ENCODE measurements at regions not wholly inside any gene's neighbourhood (a gene's known extent, or its start where the extent isn't known, plus 50 kb on each side); places are given as distances from the start of the nearest gene placed in this dataset.

- Histone ChIP-seq H3K4me3 (no peak overlapping the region), H3K9me3 (no peaks in the 10 kb centered on the region), H3K27me3 (no peaks in the 10 kb centered on the region), H3K4me1 (no peaks in the 10 kb centered on the region), H3K27ac (no peak overlapping the region), H3K36me3 (no peaks in the 10 kb centered on the region)
- WGBS, 2 donors (ENCODE audit: low coverage in 1 of 2), result 59 to 72% methylated on average over 2 of the region's 2 CpGs
- TF ChIP-seq POLR2AphosphoS5 (IDR thresholded peaks at IDR 0.05) (no peak), POLR2A (IDR thresholded peaks at IDR 0.05) (no peak), CTCF (IDR thresholded peaks at IDR 0.05) (no peak), EP300 (IDR thresholded peaks at IDR 0.05) (no peak)
- no peak for ATAC-seq
Measured at GRCh38 chr6:120545353-120545752, 788.9 kb downstream of the TBC1D32 start.

GRCh38 chr6:120534954-120535353 lies 799.3 kb downstream of the TBC1D32 start:
- TF ChIP-seq CTCF (IDR thresholded peaks at IDR 0.05) (no peak), POLR2AphosphoS5 (IDR thresholded peaks at IDR 0.05) (no peak), EP300 (IDR thresholded peaks at IDR 0.05) (no peak), POLR2A (IDR thresholded peaks at IDR 0.05) (no peak)
- no peak overlapping the region for H3K27ac ChIP-seq
- ATAC-seq, result no peak
- H3K4me1 ChIP-seq, result no peaks in the 10 kb centered on the region
- H3K36me3 ChIP-seq, result no peaks in the 10 kb centered on the region
- no peak overlapping the region for H3K4me3 ChIP-seq
- no peaks in the 10 kb centered on the region for H3K27me3 ChIP-seq
- H3K9me3 ChIP-seq, result peaks cover 0 to 10% (median 0%) of the 10 kb centered on the region in 3 donors

GRCh38 chr6:120526576-120526975 lies 807.7 kb downstream of the TBC1D32 start:
- no peak for TF ChIP-seq POLR2A (IDR thresholded peaks at IDR 0.05)
- no peak for TF ChIP-seq CTCF (IDR thresholded peaks at IDR 0.05)
- no peak for TF ChIP-seq POLR2AphosphoS5 (IDR thresholded peaks at IDR 0.05)
- no peak for TF ChIP-seq EP300 (IDR thresholded peaks at IDR 0.05)
- WGBS, 2 donors (ENCODE audit: low coverage in 1 of 2), result 56 to 78% methylated on average over 2 of the region's 2 CpGs
- H3K4me1 ChIP-seq, result no peaks in the 10 kb centered on the region
- no peak overlapping the region for H3K27ac ChIP-seq
- H3K4me3 ChIP-seq, result no peak overlapping the region
- H3K36me3 ChIP-seq, result no peaks in the 10 kb centered on the region
- H3K9me3 ChIP-seq, result no peaks in the 10 kb centered on the region
- no peaks in the 10 kb centered on the region for H3K27me3 ChIP-seq
- no peak for ATAC-seq

GRCh38 chr6:120514544-120514943 lies 819.7 kb downstream of the TBC1D32 start:
- H3K27me3 ChIP-seq, result no peaks in the 10 kb centered on the region
- H3K4me3 ChIP-seq, result no peak overlapping the region
- WGBS, 2 donors (ENCODE audit: low coverage in 1 of 2), result 60 to 86% methylated on average over 1 of the region's 1 CpG
- H3K4me1 ChIP-seq, result no peaks in the 10 kb centered on the region
- no peak for TF ChIP-seq CTCF (IDR thresholded peaks at IDR 0.05)
- TF ChIP-seq POLR2A (IDR thresholded peaks at IDR 0.05), result no peak
- TF ChIP-seq POLR2AphosphoS5 (IDR thresholded peaks at IDR 0.05), result no peak
- TF ChIP-seq EP300 (IDR thresholded peaks at IDR 0.05), result no peak
- H3K27ac ChIP-seq, result no peak overlapping the region
- H3K36me3 ChIP-seq, result no peaks in the 10 kb centered on the region
- no peak for ATAC-seq
- peaks cover 0 to 12% (median 0%) of the 10 kb centered on the region in 3 donors for H3K9me3 ChIP-seq

GRCh38 chr6:120511712-120512111 lies 822.6 kb downstream of the TBC1D32 start:
- Histone ChIP-seq H3K27ac (no peak overlapping the region), H3K9me3 (peaks cover 0 to 12% (median 0%) of the 10 kb centered on the region in 3 donors), H3K4me3 (no peak overlapping the region), H3K27me3 (no peaks in the 10 kb centered on the region), H3K4me1 (no peaks in the 10 kb centered on the region), H3K36me3 (no peaks in the 10 kb centered on the region)
- no peak for TF ChIP-seq POLR2AphosphoS5 (IDR thresholded peaks at IDR 0.05)
- ATAC-seq, result no peak

GRCh38 chr6:120498711-120499110 lies 835.6 kb downstream of the TBC1D32 start:
- WGBS, 2 donors (ENCODE audit: low coverage in 1 of 2), result 86 to 91% methylated on average over 4 to 6 of the region's 6 CpGs
- Histone ChIP-seq H3K27ac (no peak overlapping the region), H3K4me1 (no peaks in the 10 kb centered on the region), H3K27me3 (no peaks in the 10 kb centered on the region), H3K9me3 (no peaks in the 10 kb centered on the region), H3K36me3 (no peaks in the 10 kb centered on the region), H3K4me3 (no peak overlapping the region)
- no peak for ATAC-seq
- TF ChIP-seq POLR2AphosphoS5 (IDR thresholded peaks at IDR 0.05) (no peak), POLR2A (IDR thresholded peaks at IDR 0.05) (no peak), EP300 (IDR thresholded peaks at IDR 0.05) (no peak), CTCF (IDR thresholded peaks at IDR 0.05) (no peak)

Data from gastroesophageal sphincter (tissue), 4 donors.